ENCODE measurements at regions not wholly inside any gene's neighbourhood (a gene's known extent, or its start where the extent isn't known, plus 50 kb on each side); places are given as distances from the start of the nearest gene placed in this dataset.
A peak's percentile ranks its signal among the peaks of the same experiment; 100 is the strongest.

GRCh38 chr6:26276841-26277648 lies 88.0 kb upstream of the BTN3A2 start:
- Histone ChIP-seq H4K20me1 (ENCODE audit: control insufficient read depth, insufficient read depth, insufficient read length) (no peaks in the 10 kb centered on the region), H3K23me2 (ENCODE audit: insufficient read length, low read depth, low read length, poor library complexity, severe bottlenecking) (peaks cover 18% of the 10 kb centered on the region), H3K4me2 (ENCODE audit: insufficient read depth, insufficient read length, low read length) (no peak overlapping the region), H2BK12ac (ENCODE audit: insufficient read length, low read depth, low read length) (no peak overlapping the region), H2BK15ac (ENCODE audit: low read depth, low read length) (no peak overlapping the region), H3K56ac (ENCODE audit: insufficient read length, low read depth, low read length) (no peak overlapping the region), H3K9ac (ENCODE audit: extremely low read depth, insufficient read length, low read length) (no peak overlapping the region), H4K8ac (replicated peaks; ENCODE audit: insufficient read length, low read depth, low read length) (no peak overlapping the region), H3K27me3 (ENCODE audit: insufficient read depth, low read length) (no peaks in the 10 kb centered on the region), H2BK20ac (ENCODE audit: low read depth, low read length, poor library complexity, severe bottlenecking) (no peak overlapping the region), H2AFZ (ENCODE audit: low read length) (no peak overlapping the region), H2AK5ac (ENCODE audit: insufficient read length, low read length) (no peak overlapping the region), H3K79me1 (ENCODE audit: insufficient read depth, low read depth, low read length, poor library complexity, severe bottlenecking) (no peaks in the 10 kb centered on the region), H3K27ac (ENCODE audit: insufficient read length, low read depth, low read length) (no peak overlapping the region), H2BK120ac (ENCODE audit: low read depth, low read length, poor library complexity, severe bottlenecking) (no peak overlapping the region), H3K4me1 (ENCODE audit: insufficient read depth, low read length) (peaks cover 3% of the 10 kb centered on the region; the same call in 1 of the 2 replicates), H4K91ac (ENCODE audit: insufficient read length, low read depth, low read length) (no peak overlapping the region), H3K9me3 (ENCODE audit: control insufficient read depth, low read depth, low read length) (no peaks in the 10 kb centered on the region), H3T11ph (ENCODE audit: low read length) (no peak overlapping the region), H3K18ac (ENCODE audit: insufficient read length, low read depth, low read length) (no peak overlapping the region), H3K4ac (ENCODE audit: low read depth, low read length) (no peak overlapping the region), H3K23ac (ENCODE audit: insufficient read length, low read depth, low read length) (no peak overlapping the region), H4K5ac (ENCODE audit: insufficient read length, low read depth, low read length) (no peak overlapping the region), H3K79me2 (ENCODE audit: insufficient read depth, low read length) (no peaks in the 10 kb centered on the region), H3K14ac (ENCODE audit: insufficient read depth, low read length) (no peak overlapping the region), H2BK5ac (ENCODE audit: insufficient read length, low read length) (no peak overlapping the region)
- Mint-ChIP-seq H3K4me1 (peaks cover 22 to 29% of the 10 kb centered on the region in 2 experiments), H3K4me3 (no peak overlapping the region; a peak in 1 of 5 replicates), H3K27ac (peak overlapping the region in 1 of 3 experiments; percentile 77; a peak in 2 of 7 replicates), H3K9me3 (no peaks in the 10 kb centered on the region), H3K36me3 (ENCODE audit: insufficient read depth in 1 of 3, low read depth in 3 of 3) (no peaks in the 10 kb centered on the region; a peak in 1 of 7 replicates), H3K27me3 (ENCODE audit: low read depth) (no peaks in the 10 kb centered on the region; the same call in 1 of the 2 replicates)
- no peak for TF ChIP-seq CTCF (conservative IDR thresholded peaks at IDR 0.05)
- whole genome bisulfite sequencing (ENCODE audit: extremely low coverage, insufficient read length, low lambda C conversion rate), result no CpG with 5 or more reads among the region's 6 CpGs
- no peak for DNase-seq

Data from H9 (cell line).